GM12878 (cell line): ENCODE measurements at regions not wholly inside any gene's neighbourhood (a gene's known extent, or its start where the extent isn't known, plus 50 kb on each side); places are given as distances from the start of the nearest gene placed in this dataset.

Experiments used
- ATAC-seq: fragments of 200-7000 bp; cut with Tn5 transposase; 3 replicates; pipeline ENCODE4 v1.9.1; 2020; ENCODE audit warnings: mild to moderate bottlenecking, moderate library complexity
- BruUV-seq: library from RNA; stranded (reverse); fragments of 400-500 nt; replicated peaks from 2 replicates; lab custom pipeline; 2021; lab: Mats Ljungman, UMichigan
- CTCF ChIA-PET: fragments of 300-600 bp; sonication (Branson Sonifier 250); formaldehyde crosslinking; extraction: SDS; loops from one replicate; lab custom pipeline; 2021; ENCODE audit warnings: inconsistent platforms; lab: Yijun Ruan, JAX
- POLR2A ChIA-PET: fragments of 350-600 bp; formaldehyde crosslinking; extraction: SDS; loops from one replicate; lab custom pipeline; 2021; ENCODE audit warnings: inconsistent platforms; lab: Charles Lee
- RAD21 ChIA-PET: fragments of 300-600 bp; sonication (Branson Sonifier 250); formaldehyde crosslinking; loops from one replicate; lab custom pipeline; 2023; ENCODE audit warnings: antibody characterized with exemption; ENCODE audit not compliant: unreplicated experiment; lab: Charles Lee
- SMC1A ChIA-PET: fragments of 300-600 bp; sonication (Branson Sonifier 250); formaldehyde crosslinking; loops from one replicate; lab custom pipeline; 2023; ENCODE audit not compliant: unreplicated experiment, uncharacterized antibody; lab: Charles Lee
- DNase-seq: peaks from one replicate; pipeline ENCODE4 v3.0.0-alpha.2; 2011; ENCODE audit warnings: low read depth, low spot score
- FAIRE-seq: peaks from 3 replicates; lab custom pipeline; 2011; peaks lifted over from hg19 to GRCh38; lab: Jason Lieb, UNC
- H2AFZ ChIP-seq: 2 replicates; pipeline ENCODE4 v1.6.0; 2011; ENCODE audit warnings: low read depth, low read length, control low read depth; ENCODE audit not compliant: control insufficient read depth
- H3K27ac ChIP-seq: 2 replicates; pipeline ENCODE4 v1.5.1; 2011; ENCODE audit warnings: control low read depth; ENCODE audit not compliant: control insufficient read depth, insufficient read depth
- H3K27me3 ChIP-seq, 2 experiments: replicated peaks in 1 of 2; 2 replicates each; pipeline versions ENCODE4 v1.6.0 to v1.6.1; 2011; ENCODE audit warnings: low read length in 1 of 2; ENCODE audit not compliant: control insufficient read depth in 2 of 2, insufficient read depth in 2 of 2
- H3K36me3 ChIP-seq, 2 experiments: 2 replicates each; pipeline ENCODE4 v1.5.1; 2011; ENCODE audit warnings: low read length in 1 of 2; ENCODE audit not compliant: control insufficient read depth in 2 of 2, insufficient read depth in 2 of 2
- H3K4me1 ChIP-seq: 2 replicates; pipeline ENCODE4 v1.6.1; 2011; ENCODE audit warnings: mild to moderate bottlenecking, low read length, moderate library complexity, mixed read lengths; ENCODE audit not compliant: control insufficient read depth, insufficient read depth
- H3K4me2 ChIP-seq: 2 replicates; pipeline ENCODE4 v1.6.0; 2011; ENCODE audit warnings: control low read depth; ENCODE audit not compliant: control insufficient read depth, insufficient read depth
- H3K4me3 ChIP-seq: fragments of 200-600 bp; sonication (generic); 2 replicates; pipeline ENCODE4 v1.5.1; 2016
- H3K79me2 ChIP-seq: 2 replicates; pipeline ENCODE4 v1.6.0; 2011; ENCODE audit warnings: low read length; ENCODE audit not compliant: control insufficient read depth, insufficient read depth
- H3K9ac ChIP-seq: 2 replicates; pipeline ENCODE4 v1.8.0; 2011; ENCODE audit warnings: low read length, control low read depth, mixed read lengths; ENCODE audit not compliant: control insufficient read depth, insufficient read depth
- H3K9me3 ChIP-seq: replicated peaks from 3 replicates; pipeline ENCODE4 v1.5.1; 2011; ENCODE audit warnings: mild to moderate bottlenecking, low read length; ENCODE audit not compliant: control insufficient read depth, insufficient read depth
- H4K20me1 ChIP-seq: 2 replicates; pipeline ENCODE4 v1.6.0; 2011; ENCODE audit not compliant: control insufficient read depth, insufficient read depth
- CHD4 ChIP-seq: fragments of 200-600 bp; sonication (generic); IDR thresholded peaks from 2 replicates; pipeline ENCODE4 v1.6.1; 2016; ENCODE audit warnings: mild to moderate bottlenecking
- FOS ChIP-seq: IDR thresholded peaks from 3 replicates; pipeline ENCODE4 v1.6.1; 2011; ENCODE audit warnings: borderline replicate concordance; ENCODE audit not compliant: insufficient read length; ENCODE audit errors: extremely low read depth
- RAD51 ChIP-seq: fragments of 450-650 bp; IDR thresholded peaks from 2 replicates; pipeline ENCODE4 v1.6.1; 2016; ENCODE audit warnings: moderate library complexity, mild to moderate bottlenecking, inconsistent platforms
- ZSCAN29 ChIP-seq: fragments of 450-650 bp; IDR thresholded peaks from 2 replicates; pipeline ENCODE4 v1.6.1; 2017; ENCODE audit warnings: mild to moderate bottlenecking, moderate library complexity
- WGBS: methylation state at CpG from one replicate; pipeline ENCODE4 v1.1.6; 2016; ENCODE audit warnings: low lambda C conversion rate; ENCODE audit not compliant: insufficient replicate concordance, insufficient coverage; ENCODE audit errors: missing lambda C conversion rate; 5-methylcytosine and 5-hydroxymethylcytosine counted together
- in situ Hi-C: fragments of 300-500 bp; cut with MboI; formaldehyde crosslinking; loops from 9 replicates; pipeline ENCODE4 v1.14.3; 2018; ENCODE audit warnings: mixed read lengths
- intact Hi-C: fragments of 100-400 bp; cut with micrococcal nuclease; formaldehyde crosslinking; loops from one replicate; pipeline ENCODE4 v1.14.2; 2022; ENCODE audit not compliant: unreplicated experiment

GRCh38 chr14:43147485-43147884 is 1359.6 kb downstream of the FSCB start:
- FAIRE-seq (no peak), ATAC-seq (no peak), DNase-seq (no peak)
- in situ Hi-C loops (no loop called here), intact Hi-C loops (no loop called here)
- Histone ChIP-seq H3K9ac (no peak overlapping the region), H3K4me3 (no peak overlapping the region), H3K27ac (no peak overlapping the region), H3K4me2 (no peak overlapping the region), H3K9me3 (no peaks in the 10 kb centered on the region), H3K27me3 (no peaks in the 10 kb centered on the region), H4K20me1 (no peaks in the 10 kb centered on the region), H3K36me3 (no peaks in the 10 kb centered on the region), H3K79me2 (no peaks in the 10 kb centered on the region), H2AFZ (no peak overlapping the region), H3K4me1 (no peaks in the 10 kb centered on the region)
- WGBS = 39% methylated on average over 3 of the region's 3 CpGs
- POLR2A ChIA-PET = no interaction called here
- RAD21 ChIA-PET = no interaction called here
- no TSS peak for BruUV-seq
- CTCF ChIA-PET = no interaction called here
- SMC1A ChIA-PET = no interaction called here
- no peak for TF ChIP-seq CHD4
- TF ChIP-seq RAD51 = no peak

DNA sequence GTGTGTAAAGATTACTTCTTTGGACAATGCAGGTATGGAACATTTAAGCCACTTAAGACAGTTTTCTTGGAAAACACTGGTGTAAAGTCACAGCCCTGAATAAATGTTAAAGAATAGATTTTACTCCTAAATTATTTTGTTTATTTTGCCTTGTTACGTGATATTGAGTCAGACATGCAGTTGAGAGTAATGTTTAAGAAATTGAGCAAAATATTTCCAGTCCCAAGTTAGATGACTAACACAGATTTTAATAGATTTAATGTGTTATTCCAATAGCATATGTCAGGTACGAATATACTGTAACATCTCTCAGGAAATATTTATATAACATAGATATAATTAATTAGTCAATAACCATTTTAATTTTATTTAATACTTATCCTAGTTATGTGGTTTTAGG is 1361.7 kb downstream of the FSCB start:
- no peaks in the 10 kb centered on the region for H3K27me3 ChIP-seq
- H3K36me3 ChIP-seq = no peaks in the 10 kb centered on the region
- in situ Hi-C loops (no loop called here), intact Hi-C loops (no loop called here)
- TF ChIP-seq FOS (no peak), ZSCAN29 (no peak)
- WGBS = 0% methylated on average over 2 of the region's 2 CpGs
- no peak for ATAC-seq
- no TSS peak for BruUV-seq
- no peak overlapping the region for H3K4me2 ChIP-seq
- H3K9me3 ChIP-seq = no peaks in the 10 kb centered on the region
- no peak overlapping the region for H3K4me3 ChIP-seq
- RAD21 ChIA-PET = no interaction called here
- H2AFZ ChIP-seq = no peak overlapping the region
- SMC1A ChIA-PET = no interaction called here
- H3K4me1 ChIP-seq = no peaks in the 10 kb centered on the region
- no peak overlapping the region for H3K27ac ChIP-seq
- POLR2A ChIA-PET = no interaction called here
- CTCF ChIA-PET = no interaction called here
- no peak overlapping the region for H3K9ac ChIP-seq
- no peaks in the 10 kb centered on the region for H4K20me1 ChIP-seq
- no peak for FAIRE-seq
- DNase-seq = no peak
- H3K79me2 ChIP-seq = no peaks in the 10 kb centered on the region
